Activated T-cell treated with anti-CD3 and anti-CD28 coated beads, Interleukin-2, amount 50 U/mL, for 72 hours (primary cell): ENCODE measurements at regions not wholly inside any gene's neighbourhood (a gene's known extent, or its start where the extent isn't known, plus 50 kb on each side); places are given as distances from the start of the nearest gene placed in this dataset.

Source experiments
- ATAC-seq, 2 donors: fragments of 150-1000 bp; cut with Tn5 transposase; replicated peaks in 1 of 2; 2 replicates each; pipeline ENCODE4 v1.10.0; 2021; ENCODE audit warnings: moderate library complexity in 2 of 2, mild to moderate bottlenecking in 1 of 2
- DNase-seq, 2 donors: peaks; one replicate each; pipeline ENCODE4 v3.0.0; 2021 to 2022; ENCODE audit warnings: mixed read lengths in 1 of 2
- H3K27ac Mint-ChIP-seq: one replicate; pipeline ENCODE4 v1.8.0; 2022; ENCODE audit warnings: mild to moderate bottlenecking, moderate library complexity, mixed read lengths
- H3K27me3 Mint-ChIP-seq: one replicate; pipeline ENCODE4 v1.8.0; 2022; ENCODE audit warnings: low read depth, mixed read lengths
- H3K36me3 Mint-ChIP-seq, 2 donors: one replicate each; pipeline ENCODE4 v1.8.0; 2022; ENCODE audit warnings: mixed read lengths in 2 of 2, mild to moderate bottlenecking in 1 of 2; ENCODE audit not compliant: insufficient read depth in 2 of 2
- H3K4me1 Mint-ChIP-seq: one replicate; pipeline ENCODE4 v1.8.0; 2022; ENCODE audit warnings: low read depth, mixed read lengths
- H3K4me3 Mint-ChIP-seq, 2 donors: one replicate each; pipeline ENCODE4 v1.8.0; 2022; ENCODE audit warnings: mild to moderate bottlenecking in 2 of 2, mixed read lengths in 2 of 2, moderate library complexity in 2 of 2
- H3K9me3 Mint-ChIP-seq, 2 donors: one replicate each; pipeline ENCODE4 v1.8.0; 2022; ENCODE audit warnings: mixed read lengths in 2 of 2

- H3K4me3 Mint-ChIP-seq = no peak overlapping the region
- ATAC-seq (no peak), DNase-seq (no peak)
- H3K27me3 Mint-ChIP-seq = peaks cover 54% of the 10 kb centered on the region
- H3K36me3 Mint-ChIP-seq = no peaks in the 10 kb centered on the region
- no peak overlapping the region for H3K27ac Mint-ChIP-seq
- no peaks in the 10 kb centered on the region for H3K9me3 Mint-ChIP-seq
- H3K4me1 Mint-ChIP-seq = no peaks in the 10 kb centered on the region
Measured at GRCh38 chr14:87879389-87879788, 113.6 kb downstream of the GALC start.

- ATAC-seq (no peak), DNase-seq (no peak)
- H3K4me3 Mint-ChIP-seq = no peak overlapping the region
- no peaks in the 10 kb centered on the region for H3K9me3 Mint-ChIP-seq
- H3K36me3 Mint-ChIP-seq = no peaks in the 10 kb centered on the region
- H3K4me1 Mint-ChIP-seq = no peaks in the 10 kb centered on the region
- no peak overlapping the region for H3K27ac Mint-ChIP-seq
- H3K27me3 Mint-ChIP-seq = peaks cover 56% of the 10 kb centered on the region
Measured at GRCh38 chr14:87878959-87879358, 114.0 kb downstream of the GALC start.

- Mint-ChIP-seq H3K4me1 (no peaks in the 10 kb centered on the region), H3K27ac (no peak overlapping the region), H3K4me3 (no peak overlapping the region), H3K9me3 (no peaks in the 10 kb centered on the region), H3K36me3 (no peaks in the 10 kb centered on the region), H3K27me3 (peaks cover 56% of the 10 kb centered on the region)
- DNase-seq (no peak), ATAC-seq (no peak)
Measured at GRCh38 chr14:87877877-87878276, 115.1 kb downstream of the GALC start.

DNA sequence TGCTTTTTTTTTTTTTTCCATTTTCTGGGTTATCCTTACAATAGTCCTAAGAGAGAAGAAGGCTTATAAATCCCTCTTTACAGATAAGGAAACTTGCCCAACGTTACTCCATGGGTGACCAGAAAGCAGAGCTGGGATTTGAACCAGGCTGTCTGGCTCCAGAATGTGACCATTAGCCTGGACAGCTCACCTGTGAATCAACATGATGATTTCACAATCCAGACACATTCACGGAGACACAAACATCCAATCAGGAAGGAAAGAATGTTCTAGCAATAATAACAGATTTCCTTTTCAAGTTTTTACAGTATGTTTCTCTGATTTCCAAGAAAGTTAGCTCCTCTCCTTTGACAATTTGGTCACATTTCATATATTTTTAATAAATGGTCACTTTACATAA is 118.3 kb downstream of the GALC start:
- ATAC-seq (no peak), DNase-seq (no peak)
- Mint-ChIP-seq H3K4me3 (no peak overlapping the region), H3K27ac (no peak overlapping the region), H3K36me3 (no peaks in the 10 kb centered on the region), H3K4me1 (peaks cover 7% of the 10 kb centered on the region), H3K27me3 (peaks cover 42% of the 10 kb centered on the region), H3K9me3 (no peaks in the 10 kb centered on the region)

DNA sequence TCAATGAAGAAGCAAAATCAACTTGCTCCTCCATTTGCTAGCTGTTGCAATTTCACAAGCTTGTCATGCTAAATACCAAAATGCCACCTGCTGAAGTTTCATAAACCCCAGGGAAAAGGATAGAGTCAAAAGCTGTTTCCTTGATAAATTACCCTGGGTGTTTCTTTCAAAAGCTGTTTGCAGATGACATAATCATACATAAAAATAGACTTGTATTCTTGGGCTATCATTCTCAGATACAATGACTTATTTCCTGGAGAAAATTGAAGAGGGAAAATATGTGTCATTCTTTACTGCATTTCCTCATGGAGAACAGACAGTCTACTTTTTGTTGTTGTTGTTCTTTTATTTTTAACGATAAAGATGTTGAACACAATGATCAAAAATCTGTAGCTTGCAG is 119.2 kb downstream of the GALC start:
- DNase-seq (no peak), ATAC-seq (no peak)
- Mint-ChIP-seq H3K4me3 (no peak overlapping the region), H3K36me3 (no peaks in the 10 kb centered on the region), H3K9me3 (no peaks in the 10 kb centered on the region), H3K27ac (no peak overlapping the region), H3K4me1 (peaks cover 13% of the 10 kb centered on the region), H3K27me3 (peaks cover 35% of the 10 kb centered on the region)

DNA sequence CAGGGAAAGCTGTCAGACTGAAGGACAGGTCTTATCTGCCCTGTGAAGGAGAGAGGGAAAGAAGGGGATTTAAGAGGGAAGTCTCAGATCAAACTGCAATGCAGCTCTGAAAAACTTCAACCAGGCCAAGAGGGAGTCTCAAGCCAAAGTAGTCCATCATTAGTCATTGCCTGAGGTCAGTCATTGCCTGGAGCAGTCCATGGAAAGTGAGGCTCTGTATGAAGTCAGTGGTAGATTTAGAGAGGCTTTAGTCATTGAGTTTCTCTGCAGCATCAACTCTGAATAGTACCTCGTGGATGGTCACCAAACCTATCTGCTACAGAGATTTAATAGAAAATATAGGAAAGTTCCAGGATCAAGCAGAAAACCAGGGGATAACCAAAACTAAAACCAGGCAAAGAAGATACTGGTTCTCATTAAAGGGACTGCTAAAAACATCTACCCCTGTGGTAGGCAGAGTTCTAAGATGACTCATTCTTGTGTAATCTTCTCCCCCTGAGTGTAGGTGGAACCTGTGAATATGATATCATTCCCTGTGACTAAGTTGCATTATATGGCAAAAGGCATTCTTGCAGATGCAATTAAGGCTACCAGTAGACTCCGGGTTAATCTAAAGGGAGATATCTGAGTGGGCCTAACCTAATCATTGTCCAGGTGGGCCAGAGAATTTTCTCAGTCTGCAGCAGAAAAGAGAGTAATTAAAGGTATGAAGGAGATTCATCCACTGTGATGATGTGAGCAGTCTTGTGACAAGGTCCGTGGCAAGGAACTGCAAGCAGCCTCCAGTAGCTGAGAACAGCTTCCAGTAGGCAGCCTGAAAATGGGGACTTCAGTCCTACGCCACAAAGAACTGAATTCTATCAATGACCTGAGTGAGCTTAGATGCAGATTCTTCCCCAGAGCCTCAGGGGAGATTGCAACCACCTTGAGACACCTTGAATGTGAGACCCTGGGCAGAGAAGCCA is 123.1 kb downstream of the GALC start:
- DNase-seq = no peak
- no peak overlapping the region for H3K27ac Mint-ChIP-seq
- ATAC-seq = peak; percentile 93 to 97
- no peaks in the 10 kb centered on the region for H3K36me3 Mint-ChIP-seq
- peaks cover 13% of the 10 kb centered on the region for H3K4me1 Mint-ChIP-seq
- H3K9me3 Mint-ChIP-seq = no peaks in the 10 kb centered on the region
- H3K27me3 Mint-ChIP-seq = peaks cover 14% of the 10 kb centered on the region
- no peak overlapping the region for H3K4me3 Mint-ChIP-seq

GRCh38 chr14:87868920-87869319 is 124.1 kb downstream of the GALC start:
- ATAC-seq (no peak), DNase-seq (no peak)
- Mint-ChIP-seq H3K4me1 (peaks cover 13% of the 10 kb centered on the region), H3K9me3 (no peaks in the 10 kb centered on the region), H3K27ac (no peak overlapping the region), H3K27me3 (peaks cover 7% of the 10 kb centered on the region), H3K36me3 (no peaks in the 10 kb centered on the region), H3K4me3 (no peak overlapping the region)

DNA sequence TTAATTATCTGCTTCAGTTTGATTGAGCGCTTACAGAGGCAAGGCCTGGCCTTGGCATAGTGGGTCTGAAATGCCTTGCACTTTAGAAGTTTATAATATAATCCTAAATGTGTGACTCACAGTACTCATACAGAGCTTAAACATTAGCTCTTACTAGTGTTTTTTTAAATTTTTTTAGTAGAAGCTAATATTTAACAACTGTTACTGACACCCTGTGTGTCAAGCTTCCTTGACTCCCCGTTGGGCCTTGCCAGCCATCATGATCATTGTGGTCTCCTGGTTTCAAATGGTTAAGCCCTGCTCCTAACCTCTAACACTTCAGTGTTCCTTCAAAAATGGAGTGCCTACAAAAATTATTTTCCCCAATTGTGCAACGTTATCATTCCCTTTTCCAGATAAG is 126.9 kb downstream of the GALC start:
- Mint-ChIP-seq H3K4me1 (peaks cover 13% of the 10 kb centered on the region), H3K36me3 (no peaks in the 10 kb centered on the region), H3K27me3 (peaks cover 11% of the 10 kb centered on the region), H3K27ac (no peak overlapping the region), H3K4me3 (no peak overlapping the region), H3K9me3 (no peaks in the 10 kb centered on the region)
- ATAC-seq (no peak), DNase-seq (no peak)

GRCh38 chr14:87864356-87865270 is 128.4 kb downstream of the GALC start:
- H3K27ac Mint-ChIP-seq = no peak overlapping the region
- peaks cover 5% of the 10 kb centered on the region for H3K4me1 Mint-ChIP-seq
- no peaks in the 10 kb centered on the region for H3K36me3 Mint-ChIP-seq
- DNase-seq (no peak), ATAC-seq (no peak)
- H3K27me3 Mint-ChIP-seq = peaks cover 4% of the 10 kb centered on the region
- H3K9me3 Mint-ChIP-seq = peaks cover 2% of the 10 kb centered on the region in 2 donors
- H3K4me3 Mint-ChIP-seq = no peak overlapping the region

DNA sequence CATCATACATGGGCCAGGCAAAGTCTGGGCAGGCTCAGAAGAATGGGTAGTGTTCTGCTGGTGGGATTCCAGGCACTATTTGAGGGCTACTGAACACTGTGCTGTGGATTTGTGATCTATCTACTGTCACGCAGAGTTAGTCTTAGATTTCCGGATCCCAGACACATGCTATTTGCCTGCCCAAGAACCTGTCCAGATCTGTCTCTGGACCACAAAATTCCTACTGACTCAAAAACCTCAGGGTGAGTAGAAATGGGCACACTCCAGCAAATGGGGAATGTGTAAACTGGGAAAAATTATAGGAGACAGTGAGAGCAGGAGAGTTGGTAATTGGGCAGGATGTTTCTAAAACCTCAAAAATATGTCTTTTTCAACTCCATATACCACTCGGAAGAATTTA is 129.9 kb downstream of the GALC start:
- ATAC-seq (no peak), DNase-seq (no peak)
- Mint-ChIP-seq H3K9me3 (peaks cover 2% of the 10 kb centered on the region in 2 donors), H3K27ac (no peak overlapping the region), H3K4me3 (no peak overlapping the region), H3K27me3 (peaks cover 4% of the 10 kb centered on the region), H3K4me1 (no peaks in the 10 kb centered on the region), H3K36me3 (no peaks in the 10 kb centered on the region)

GRCh38 chr14:87852107-87852506 is 140.9 kb downstream of the GALC start:
- DNase-seq (no peak), ATAC-seq (no peak)
- H3K4me3 Mint-ChIP-seq = no peak overlapping the region
- no peaks in the 10 kb centered on the region for H3K27me3 Mint-ChIP-seq
- H3K9me3 Mint-ChIP-seq = peaks cover 0 to 7% of the 10 kb centered on the region in 2 donors
- no peak overlapping the region for H3K27ac Mint-ChIP-seq
- H3K4me1 Mint-ChIP-seq = no peaks in the 10 kb centered on the region
- no peaks in the 10 kb centered on the region for H3K36me3 Mint-ChIP-seq

DNA sequence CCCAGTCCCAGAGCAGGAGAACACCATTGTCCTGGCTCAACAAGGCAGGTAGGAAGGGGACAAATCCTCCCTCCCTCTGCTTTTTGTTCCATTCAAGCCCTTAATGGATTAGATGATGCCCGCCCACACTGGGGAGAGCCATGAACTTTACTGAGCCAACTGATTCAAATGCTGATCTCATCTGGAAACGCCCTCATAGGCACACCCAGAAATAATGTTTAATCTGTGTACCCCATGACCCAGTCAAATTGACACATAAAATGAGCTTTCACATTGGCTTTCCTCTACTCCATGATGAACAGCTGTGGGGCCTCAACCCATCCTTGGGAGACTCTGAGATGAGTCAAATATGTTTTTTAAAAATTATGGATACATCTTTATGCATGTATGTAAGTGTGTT is 141.8 kb downstream of the GALC start:
- no peaks in the 10 kb centered on the region for H3K36me3 Mint-ChIP-seq
- H3K9me3 Mint-ChIP-seq = peaks cover 0 to 7% of the 10 kb centered on the region in 2 donors
- no peak for ATAC-seq
- no peak overlapping the region for H3K4me3 Mint-ChIP-seq
- peaks cover 2% of the 10 kb centered on the region for H3K27me3 Mint-ChIP-seq
- H3K27ac Mint-ChIP-seq = no peak overlapping the region
- DNase-seq = no peak
- no peaks in the 10 kb centered on the region for H3K4me1 Mint-ChIP-seq

- ATAC-seq (no peak), DNase-seq (no peak)
- H3K4me3 Mint-ChIP-seq = no peak overlapping the region
- peaks cover 0 to 5% of the 10 kb centered on the region in 2 donors for H3K9me3 Mint-ChIP-seq
- no peak overlapping the region for H3K27ac Mint-ChIP-seq
- H3K27me3 Mint-ChIP-seq = peaks cover 11% of the 10 kb centered on the region
- no peaks in the 10 kb centered on the region for H3K36me3 Mint-ChIP-seq
- H3K4me1 Mint-ChIP-seq = no peaks in the 10 kb centered on the region
Measured at GRCh38 chr14:87847216-87847755, 145.7 kb downstream of the GALC start.
